Middle frontal gyrus (tissue), 1 donor: ENCODE measurements at regions not wholly inside any gene's neighbourhood (a gene's known extent, or its start where the extent isn't known, plus 50 kb on each side); places are given as distances from the start of the nearest gene placed in this dataset.

Source experiments
- DNase-seq: peaks from one replicate; pipeline ENCODE4 v3.0.0-alpha.2; 2015; ENCODE audit warnings: low spot score; ENCODE audit errors: extremely low spot score

DNA sequence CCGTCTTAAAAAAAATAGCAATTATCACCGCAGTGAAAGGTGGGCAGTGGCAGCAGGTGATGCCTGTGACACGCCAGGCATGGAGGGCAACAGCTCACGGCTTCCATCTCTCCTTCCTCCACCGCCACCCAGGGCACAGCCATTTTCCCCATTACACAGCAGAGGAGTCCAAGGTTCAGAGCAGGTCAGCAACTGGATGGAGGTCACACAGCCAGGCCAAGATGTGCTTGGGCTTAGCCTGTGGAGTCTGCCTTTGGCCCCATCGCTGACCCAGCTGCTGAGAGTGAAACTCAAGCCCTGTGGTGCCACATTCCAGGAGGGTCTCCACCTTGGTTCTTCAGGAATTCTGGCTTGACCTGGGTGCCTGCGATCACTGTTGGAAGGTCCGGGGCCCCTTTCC lies 411.1 kb downstream of the SHANK2 start:
- no peak for DNase-seq

DNA sequence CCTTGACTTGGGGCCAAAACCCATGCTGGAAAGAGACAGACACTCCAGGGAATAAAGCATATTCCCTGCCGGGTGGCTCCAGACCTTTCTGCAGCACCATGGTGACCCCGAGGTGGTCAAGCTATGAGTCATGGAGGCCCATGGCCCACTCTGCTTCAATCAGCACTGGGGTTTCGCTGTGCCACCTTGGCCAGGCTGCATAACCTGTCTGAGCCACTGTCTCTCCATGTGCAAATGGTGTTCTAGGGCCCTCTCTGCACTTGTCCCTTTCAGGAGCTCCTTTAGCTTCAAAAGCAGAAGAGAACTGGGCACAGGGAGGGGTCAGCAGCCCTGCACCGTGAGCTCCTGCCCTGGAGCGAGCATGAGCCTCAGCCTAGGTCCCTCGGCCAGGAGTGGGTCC lies 410.1 kb downstream of the SHANK2 start:
- DNase-seq = no peak

DNA sequence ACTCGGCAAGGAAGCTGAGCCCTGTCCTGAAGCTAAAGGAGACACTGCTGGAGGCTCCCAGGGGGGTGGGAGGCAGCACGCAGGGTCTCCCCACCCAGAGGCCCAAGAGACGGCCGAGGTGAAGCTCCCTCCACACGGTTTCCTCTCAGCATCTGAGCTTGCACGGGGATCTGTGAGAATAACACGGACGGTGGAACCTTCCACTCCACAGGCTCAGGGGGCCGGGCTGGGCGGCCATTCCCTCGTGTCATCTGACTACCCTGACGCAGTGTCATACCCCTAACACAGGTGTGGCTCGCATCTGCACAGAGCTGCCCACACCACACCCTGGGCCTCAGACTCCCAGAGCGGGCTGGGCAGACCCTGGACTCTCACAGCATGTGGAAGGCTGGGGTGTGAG lies 409.7 kb downstream of the SHANK2 start:
- DNase-seq = no peak

DNA sequence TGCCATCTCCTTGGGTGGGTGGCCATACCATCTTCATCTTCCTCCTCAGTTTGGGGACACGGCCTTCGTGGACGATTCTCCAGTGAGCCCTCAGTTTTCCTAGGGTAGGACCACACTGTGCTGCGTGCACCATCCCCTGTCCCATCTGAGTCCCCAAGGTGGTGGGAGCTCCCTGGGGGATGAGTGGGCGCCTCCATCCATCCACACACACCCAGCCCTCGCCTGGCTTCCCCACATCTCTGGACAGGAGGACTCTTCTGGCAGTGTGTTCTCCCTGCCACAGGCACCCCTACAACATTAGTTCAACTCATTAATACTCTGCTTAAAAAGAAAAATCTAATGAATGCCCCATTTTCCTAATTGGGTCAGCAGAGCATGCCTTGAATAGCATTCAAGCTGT lies 408.5 kb downstream of the SHANK2 start:
- no peak for DNase-seq

DNA sequence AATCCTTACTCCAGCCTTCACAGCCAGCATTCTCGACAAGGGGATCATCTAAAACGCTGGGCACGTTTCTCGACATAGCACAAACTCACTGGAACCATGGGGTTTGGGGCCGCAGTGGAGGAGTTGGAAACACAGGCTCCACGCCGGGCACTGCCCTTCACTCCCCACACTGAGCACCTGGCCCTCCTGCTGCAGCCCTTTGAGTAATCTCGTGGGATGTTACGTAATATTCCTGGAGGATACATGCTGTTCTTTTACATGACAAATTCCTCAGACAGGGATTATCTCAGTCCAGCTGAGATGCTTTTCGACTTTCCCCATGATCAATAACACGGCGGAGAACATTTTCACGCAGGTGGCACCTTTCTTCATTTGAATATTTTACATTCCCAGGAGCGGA lies 408.0 kb downstream of the SHANK2 start:
- DNase-seq = no peak

DNA sequence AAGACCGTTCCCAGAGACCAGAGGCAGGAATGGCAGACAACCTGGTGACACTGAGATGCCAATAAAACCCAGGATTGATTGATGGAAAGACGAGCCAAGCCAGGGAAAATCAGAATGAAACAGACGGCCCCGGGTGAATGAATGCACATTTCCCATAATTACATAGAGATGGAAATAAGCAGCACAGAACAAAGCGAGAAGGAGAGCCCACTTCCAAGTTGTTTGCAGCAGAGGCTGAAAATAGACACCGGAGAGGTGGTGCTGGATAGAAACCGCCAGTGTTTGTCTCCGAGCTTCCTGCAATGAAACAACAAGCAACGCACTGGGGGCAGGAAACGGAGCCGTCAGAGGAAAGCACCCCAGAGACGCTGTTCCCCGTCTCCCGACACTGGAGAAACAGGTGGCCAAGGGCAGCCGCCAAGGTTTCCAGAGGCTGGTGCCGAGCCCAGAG lies 406.8 kb downstream of the SHANK2 start:
- DNase-seq = no peak

DNA sequence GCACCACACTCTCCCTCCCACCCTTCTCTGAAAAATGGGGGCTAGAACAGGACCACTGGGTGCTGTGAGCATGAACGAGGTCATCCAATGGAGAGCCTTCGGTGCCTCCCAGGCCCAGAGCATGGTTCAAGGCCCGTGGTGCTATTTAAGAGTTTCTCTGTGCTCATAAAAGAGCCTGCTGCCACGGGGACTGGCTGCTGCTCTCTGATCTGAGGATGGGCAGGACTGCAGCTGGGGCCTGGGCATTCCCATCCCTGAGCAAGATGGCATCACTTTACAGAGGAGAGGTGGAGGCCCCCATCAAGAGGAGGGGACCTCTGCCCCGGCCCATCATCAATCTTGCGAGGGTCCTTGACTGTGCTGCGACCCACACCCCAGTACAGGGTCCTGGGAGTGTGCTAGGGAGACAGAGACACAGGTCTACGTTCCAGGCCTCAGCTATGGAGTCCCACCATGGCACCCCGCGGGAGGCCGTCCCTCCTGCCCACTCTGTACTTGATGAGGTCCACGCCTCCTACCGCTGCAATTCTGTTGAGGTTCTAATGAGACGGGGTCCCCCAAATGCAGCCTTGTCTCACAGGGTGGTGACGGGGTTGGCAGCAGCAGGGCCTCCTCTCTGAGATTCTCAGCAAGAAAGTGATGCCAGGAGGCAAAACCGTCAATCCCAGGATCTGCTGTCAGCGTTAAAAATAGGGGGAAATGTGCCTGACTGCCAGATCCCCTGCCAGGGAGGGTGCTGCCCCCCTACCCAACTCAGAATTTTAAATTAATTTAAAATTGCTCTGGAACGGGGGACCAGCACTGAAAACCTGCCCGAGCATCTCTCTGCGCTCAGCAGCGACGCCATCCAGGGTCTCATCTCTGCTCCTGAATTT lies 405.4 kb downstream of the SHANK2 start:
- DNase-seq = no peak

DNA sequence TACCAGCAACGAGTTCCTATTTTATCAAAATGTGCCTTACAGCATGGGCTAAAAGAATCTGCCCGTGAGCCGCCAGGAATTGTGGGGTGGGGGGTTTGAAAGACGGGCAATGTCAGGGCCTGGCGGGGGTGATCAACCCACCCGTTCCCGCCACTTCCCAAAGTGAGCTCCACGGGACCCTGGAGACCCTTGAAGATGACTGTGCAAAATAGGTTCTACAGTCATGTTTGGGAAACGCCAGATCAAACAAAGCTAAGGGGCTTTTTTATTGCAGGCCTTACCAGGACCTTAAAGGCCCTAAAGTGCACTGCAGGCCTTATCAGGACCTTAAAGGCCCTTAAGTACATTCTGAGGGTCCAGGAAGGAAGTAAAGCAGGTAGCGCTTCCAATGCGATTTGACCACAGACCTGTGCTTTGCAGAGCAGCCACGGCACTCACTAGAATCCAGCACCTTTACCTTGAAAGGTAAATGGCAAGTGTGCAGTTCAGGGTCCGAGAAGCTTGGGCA lies 404.1 kb downstream of the SHANK2 start:
- no peak for DNase-seq

DNA sequence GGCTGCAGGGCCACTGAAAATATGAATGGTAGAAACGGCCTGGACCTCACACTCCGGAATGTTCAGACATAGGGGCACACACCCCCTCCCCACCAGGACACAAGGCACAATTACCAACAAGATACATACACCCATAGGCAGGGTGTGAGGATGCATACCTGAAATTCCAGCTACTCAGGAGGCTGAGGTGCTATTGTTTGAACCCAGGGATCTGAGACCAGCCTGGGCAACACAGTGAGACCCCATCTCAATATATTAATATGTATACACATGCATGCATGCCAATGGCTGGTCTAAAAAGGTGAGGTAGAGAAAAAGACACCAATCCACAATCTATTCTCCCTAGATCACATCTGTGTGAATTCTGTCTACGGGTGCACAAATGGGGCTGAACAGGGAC lies 403.3 kb downstream of the SHANK2 start:
- DNase-seq = no peak

DNA sequence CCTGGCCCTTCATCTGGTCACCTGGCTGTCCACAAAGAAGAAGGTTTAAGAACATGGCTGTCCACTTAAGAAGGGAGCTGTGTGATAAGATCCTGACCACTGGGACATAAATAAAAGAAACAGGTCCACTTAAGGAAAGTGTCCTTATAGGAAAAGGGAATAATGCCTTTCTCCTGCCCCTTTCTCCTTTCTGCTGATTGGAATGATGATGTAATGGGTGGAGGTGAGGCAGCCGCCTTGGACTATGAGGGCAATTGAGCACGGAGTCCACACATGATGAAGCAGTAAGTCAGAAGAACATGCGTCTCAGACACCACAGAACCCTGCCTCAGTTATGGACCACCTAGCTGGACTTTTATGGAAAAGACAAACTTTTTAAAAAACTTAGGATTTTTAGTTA lies 401.1 kb downstream of the SHANK2 start:
- DNase-seq = no peak

DNA sequence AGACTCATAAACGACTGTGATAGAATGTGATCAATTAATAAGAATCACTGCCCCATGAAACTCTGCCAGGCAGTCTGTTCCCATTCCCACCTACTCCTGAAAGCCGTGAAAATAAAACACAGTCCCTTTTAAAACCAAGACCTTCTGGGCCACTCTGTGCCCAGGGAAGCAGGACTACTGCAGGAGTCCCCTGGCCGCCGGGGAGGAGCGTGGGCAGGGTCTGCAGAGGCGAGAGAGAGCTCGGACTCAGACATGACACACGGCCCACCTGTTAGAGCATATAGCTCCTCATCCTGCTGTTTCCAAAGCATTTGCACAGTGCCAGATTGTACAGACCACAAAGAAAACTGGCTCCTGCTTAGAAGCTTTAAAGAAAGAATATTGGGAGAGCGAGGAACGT lies 400.5 kb downstream of the SHANK2 start:
- no peak for DNase-seq

DNA sequence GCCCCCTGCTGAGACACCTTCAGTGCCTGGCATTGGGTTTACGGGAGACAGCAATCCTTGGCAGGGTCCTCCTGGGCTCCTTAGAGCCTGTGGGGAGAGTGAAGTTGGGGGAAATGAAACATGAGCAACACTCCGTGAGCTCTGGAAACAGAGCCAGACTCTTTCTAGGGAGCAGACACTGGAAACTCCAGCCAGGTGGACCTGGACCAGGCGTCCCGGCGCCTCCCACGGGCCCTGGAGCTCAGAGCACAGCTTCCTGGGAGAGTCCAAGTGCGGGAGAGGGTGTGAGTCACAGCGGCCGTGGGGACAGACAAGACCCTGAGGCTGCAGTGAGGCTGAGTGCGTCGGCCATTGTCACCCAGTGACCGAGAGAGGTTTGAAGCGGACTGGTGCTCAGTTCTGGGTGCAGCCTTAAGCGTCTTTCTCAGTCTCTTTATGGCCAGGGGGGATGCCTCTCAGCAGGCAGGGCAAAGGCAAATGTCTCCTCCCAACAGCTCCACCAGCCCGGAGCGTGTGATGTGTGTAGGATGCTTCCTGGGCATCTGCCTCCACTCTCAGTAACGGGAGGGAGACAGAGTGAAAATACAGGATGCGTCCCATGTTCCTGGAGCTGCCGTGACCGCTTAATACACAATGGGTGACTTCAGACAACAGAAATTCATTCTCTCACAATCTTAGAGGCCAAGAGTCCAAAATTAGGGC lies 399.2 kb downstream of the SHANK2 start:
- peak; percentile 20 for DNase-seq

DNA sequence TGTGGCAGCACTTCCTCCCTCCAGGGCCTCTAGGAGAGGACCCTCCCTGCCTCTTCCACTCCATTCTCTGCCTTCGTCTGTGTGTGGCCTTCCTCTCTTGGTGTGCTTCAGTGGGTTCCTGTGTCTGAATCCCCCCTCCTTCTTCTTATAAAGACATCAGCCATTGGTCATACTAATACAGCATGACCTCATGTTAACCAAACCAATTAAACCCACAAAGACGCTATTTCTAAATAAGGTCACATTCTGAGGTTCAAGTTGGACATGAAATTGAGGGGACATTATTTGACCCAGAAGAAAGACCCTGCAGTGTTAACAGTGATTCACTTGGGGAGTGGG lies 398.6 kb downstream of the SHANK2 start:
- DNase-seq = no peak

DNA sequence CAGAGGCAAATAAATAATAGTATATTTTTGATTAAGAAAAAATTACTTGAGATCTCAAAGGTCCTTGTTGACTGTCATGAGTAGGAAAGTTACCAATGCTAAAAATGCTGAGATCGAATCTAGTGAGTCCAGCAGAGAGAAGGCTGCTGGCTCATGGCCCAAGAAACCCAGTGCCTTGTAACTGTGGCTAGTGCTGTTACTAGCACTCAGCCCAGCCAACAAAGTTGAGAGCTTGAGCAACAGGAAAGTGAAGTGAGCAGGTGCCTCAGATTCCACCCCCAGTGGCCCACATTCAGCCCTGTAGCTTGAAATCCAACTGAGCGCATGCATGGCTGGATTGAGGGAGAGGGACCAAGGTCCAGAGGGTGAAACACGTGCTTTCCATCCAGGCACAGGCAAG lies 398.2 kb downstream of the SHANK2 start:
- no peak for DNase-seq

DNA sequence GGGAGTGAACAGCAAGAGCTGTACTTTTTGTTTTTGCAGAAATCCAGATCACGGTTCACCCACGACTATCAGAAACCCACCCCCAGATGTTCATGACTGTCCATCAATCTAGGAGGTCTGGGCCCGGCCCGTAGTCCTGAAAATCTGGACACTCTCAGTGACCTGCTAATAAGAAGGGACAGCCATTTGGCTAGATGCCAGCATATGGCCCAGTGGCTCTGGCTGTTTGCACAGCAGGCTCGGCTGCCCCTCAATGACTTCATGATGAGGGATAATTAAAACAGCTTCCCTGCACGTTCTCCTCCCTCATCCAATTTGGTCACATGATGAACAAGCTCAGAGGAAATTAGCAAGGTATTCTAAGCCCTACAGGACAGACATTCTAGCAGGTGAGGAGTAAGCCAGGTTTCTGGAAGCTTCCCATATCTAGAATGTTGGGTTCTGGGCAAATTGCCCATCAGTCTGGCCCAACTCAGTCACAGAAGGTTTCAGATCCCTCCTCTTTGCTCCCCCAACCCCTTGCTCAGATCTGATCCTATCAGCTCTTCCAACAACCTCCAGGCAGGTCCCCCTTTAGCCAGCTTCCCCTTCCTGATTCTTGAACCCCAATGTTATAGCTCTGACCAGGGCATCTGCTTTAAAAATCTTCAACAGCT lies 397.3 kb downstream of the SHANK2 start:
- no peak for DNase-seq

DNA sequence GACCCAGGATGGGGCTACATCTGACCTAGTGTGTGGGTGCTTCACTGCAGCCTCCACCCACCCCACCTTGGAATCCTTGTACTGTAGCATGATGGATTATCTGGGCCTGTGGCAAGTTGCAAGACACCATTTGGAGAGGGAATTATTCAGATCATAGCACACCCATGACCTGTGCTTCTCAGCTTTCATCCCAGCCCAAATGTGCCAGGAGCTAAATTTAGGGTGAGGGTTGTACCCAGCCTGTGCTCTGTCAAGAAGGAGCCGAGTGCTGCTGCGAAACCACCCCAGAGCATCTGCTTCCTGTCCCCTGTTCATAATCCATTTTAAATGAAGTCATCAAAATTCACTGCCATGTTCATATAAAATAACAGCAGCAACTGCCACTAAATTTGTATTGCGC lies 394.5 kb downstream of the SHANK2 start:
- no peak for DNase-seq

DNA sequence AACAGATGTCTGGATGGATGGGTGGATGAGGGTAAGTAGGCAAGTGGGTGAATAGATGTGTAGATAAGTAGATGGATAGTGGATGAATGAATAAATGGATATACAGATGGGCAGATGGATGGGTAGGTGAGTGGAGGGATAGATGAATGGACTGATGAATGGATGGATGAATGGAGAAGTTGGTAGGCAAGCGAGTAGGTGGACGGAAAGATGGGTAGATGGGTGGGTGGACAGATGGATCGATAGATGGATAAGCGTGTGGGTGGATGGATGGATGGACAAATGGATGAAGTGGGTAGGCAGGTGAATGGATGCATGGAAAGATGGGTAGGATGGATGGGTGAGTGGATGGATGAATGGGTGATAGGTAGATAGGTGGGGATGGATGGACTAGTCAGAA lies 393.2 kb downstream of the SHANK2 start:
- DNase-seq = no peak

DNA sequence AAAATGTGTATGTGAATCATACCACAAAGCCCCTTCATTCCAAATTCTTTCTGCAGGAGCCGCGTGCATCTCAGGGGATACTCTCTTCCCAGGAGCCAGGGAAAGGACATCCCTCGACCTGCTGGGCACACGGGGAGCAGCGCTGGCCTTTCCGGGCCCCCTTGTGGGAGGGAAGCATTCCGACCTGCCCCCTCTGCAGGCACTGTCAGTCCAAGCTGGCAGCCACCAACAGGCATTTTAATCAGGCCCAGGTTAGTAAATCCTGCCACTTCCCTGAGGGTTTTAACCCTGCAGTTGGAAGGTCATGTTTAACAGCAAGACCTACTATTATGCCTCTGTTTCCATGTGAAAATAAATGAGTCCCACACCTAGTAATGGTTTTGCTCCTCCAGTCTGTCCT lies 391.5 kb downstream of the SHANK2 start:
- no peak for DNase-seq

DNA sequence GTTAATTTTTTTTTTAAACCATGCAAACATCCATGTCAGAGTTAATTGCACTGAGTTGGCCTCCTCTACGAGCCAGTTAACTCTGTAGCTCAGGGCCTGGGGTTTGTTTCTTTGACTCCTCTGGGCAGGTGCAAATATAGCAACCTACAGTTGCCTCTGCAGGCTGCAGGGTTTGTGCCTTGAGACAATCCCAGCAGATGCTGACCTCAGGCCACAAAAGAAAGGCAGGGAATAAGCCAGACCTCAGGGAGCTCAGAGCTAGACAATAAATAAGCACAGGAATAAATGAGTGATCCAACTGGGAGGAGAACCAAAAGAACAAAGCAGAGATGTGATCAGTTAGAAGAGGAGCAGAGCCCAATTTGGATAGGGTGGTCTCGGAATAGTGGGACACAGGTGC lies 390.8 kb downstream of the SHANK2 start:
- no peak for DNase-seq

DNA sequence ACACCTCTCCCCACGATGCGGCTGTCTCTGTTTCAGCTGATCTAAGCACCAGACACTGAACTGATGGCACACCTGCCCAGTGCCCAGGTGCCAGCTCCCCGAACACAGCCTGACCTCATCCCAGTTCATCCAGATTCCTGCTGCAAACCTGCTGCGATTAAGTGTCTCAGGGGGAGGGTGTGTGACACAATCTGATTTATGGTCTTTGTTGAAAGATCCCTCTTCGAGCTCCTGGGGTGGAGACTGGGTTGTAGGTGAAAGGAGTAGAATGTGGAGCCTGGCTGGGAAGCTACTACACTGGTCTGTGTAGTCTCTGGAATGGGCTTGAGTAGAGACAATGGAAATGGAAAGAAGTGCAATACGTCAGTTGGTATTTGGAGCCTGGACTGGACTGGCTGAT lies 390.3 kb downstream of the SHANK2 start:
- DNase-seq = no peak

DNA sequence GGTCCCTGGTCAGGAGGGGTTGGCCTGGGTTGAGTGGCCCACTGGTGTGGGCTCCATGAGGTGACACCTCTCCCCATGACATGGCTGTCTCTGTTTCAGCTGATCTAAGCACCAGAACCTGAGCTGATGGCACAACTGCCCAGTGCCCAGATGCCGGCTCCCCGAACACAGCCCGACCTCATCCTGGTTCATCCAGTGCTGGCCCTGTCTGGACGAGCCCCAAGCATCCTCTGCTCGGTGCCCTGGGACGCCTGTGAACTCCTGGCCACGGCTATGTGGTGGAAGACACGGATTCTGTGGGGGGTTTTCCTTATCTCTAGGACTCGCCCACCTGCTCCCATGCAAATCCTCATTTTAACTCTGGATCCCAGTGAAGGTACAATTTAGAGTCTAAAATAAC lies 389.2 kb downstream of the SHANK2 start:
- DNase-seq = no peak

DNA sequence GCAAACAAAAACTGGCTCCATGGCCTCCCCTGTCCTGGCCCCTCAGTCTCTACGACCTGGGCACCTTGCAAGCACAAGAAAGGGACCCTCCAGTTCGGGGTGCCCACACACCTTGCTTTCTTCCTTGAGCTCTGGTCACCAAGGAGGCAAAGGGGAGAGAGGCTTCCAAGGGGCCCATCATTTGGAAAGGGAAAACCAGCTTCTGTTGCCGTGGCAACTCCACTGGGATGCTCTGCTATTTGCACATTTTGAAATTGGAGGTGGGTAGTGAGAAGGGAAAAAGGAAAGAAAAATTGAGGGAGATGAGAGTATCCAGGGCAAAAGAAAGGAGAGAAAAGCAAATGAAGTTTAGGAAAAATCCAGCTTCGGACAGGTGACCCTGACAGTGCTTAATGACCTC lies 388.4 kb downstream of the SHANK2 start:
- no peak for DNase-seq
